ENCODE measurements at regions not wholly inside any gene's neighbourhood (a gene's known extent, or its start where the extent isn't known, plus 50 kb on each side); places are given as distances from the start of the nearest gene placed in this dataset.
"Not testable (repeated sequence)": the region's sequence is repeated elsewhere in the genome, so short reads cannot be mapped to it uniquely, and the experiment has no call there.

- TF ChIP-seq CTCF (conservative IDR thresholded peaks at IDR 0.05; ENCODE audit: low read depth, low read length), result no peak
- H3K4me3 ChIP-seq (ENCODE audit: low read depth, low read length), result no peak overlapping the region
- DNase-seq (ENCODE audit: low read depth), result no peak
Measured at GRCh38 chr10:28891058-28891713, 213.9 kb downstream of the BAMBI start.

- H3K4me3 ChIP-seq (ENCODE audit: low read depth, low read length), result no peak overlapping the region
- no peak for DNase-seq (ENCODE audit: low read depth)
Measured at GRCh38 chr10:28892818-28893547, 215.7 kb downstream of the BAMBI start.

GRCh38 chr10:28894146-28894545, 216.8 kb downstream of the BAMBI start:
- no peak for TF ChIP-seq CTCF (conservative IDR thresholded peaks at IDR 0.05; ENCODE audit: low read depth, low read length)
- no peak overlapping the region for H3K4me3 ChIP-seq (ENCODE audit: low read depth, low read length)
- no peak for DNase-seq (ENCODE audit: low read depth)

More at GRCh38 chr10:28892818-28893547, 215.7 kb downstream of the BAMBI start:
- no peak for TF ChIP-seq CTCF (conservative IDR thresholded peaks at IDR 0.05; ENCODE audit: low read depth, low read length)

GRCh38 chr10:28895671-28896070, 218.3 kb downstream of the BAMBI start:
- DNase-seq (ENCODE audit: low read depth); H3K4me3 ChIP-seq (ENCODE audit: low read depth, low read length): not testable (repeated sequence)

- H3K4me3 ChIP-seq (ENCODE audit: low read depth, low read length); DNase-seq (ENCODE audit: low read depth): not testable (repeated sequence)
Measured at GRCh38 chr10:28896791-28897409, 219.6 kb downstream of the BAMBI start.

GRCh38 chr10:28897617-28898464, 220.5 kb downstream of the BAMBI start:
- H3K4me3 ChIP-seq (ENCODE audit: low read depth, low read length), result no peak overlapping the region
- DNase-seq (ENCODE audit: low read depth), result no peak
- TF ChIP-seq CTCF (conservative IDR thresholded peaks at IDR 0.05; ENCODE audit: low read depth, low read length), result no peak

GRCh38 chr10:28902215-28902614, 224.9 kb downstream of the BAMBI start:
- no peak for TF ChIP-seq CTCF (conservative IDR thresholded peaks at IDR 0.05; ENCODE audit: low read depth, low read length)
- no peak for DNase-seq (ENCODE audit: low read depth)
- no peak overlapping the region for H3K4me3 ChIP-seq (ENCODE audit: low read depth, low read length)
